ENCODE measurements at regions not wholly inside any gene's neighbourhood (a gene's known extent, or its start where the extent isn't known, plus 50 kb on each side); places are given as distances from the start of the nearest gene placed in this dataset.
"Not testable (repeated sequence)": the region's sequence is repeated elsewhere in the genome, so short reads cannot be mapped to it uniquely, and the experiment has no call there.

- DNase-seq (ENCODE audit: low spot score): no peak
These were observed 403.7 kb downstream of the STK39 start for GRCh38 chr2:167843657-167844056.

DNA sequence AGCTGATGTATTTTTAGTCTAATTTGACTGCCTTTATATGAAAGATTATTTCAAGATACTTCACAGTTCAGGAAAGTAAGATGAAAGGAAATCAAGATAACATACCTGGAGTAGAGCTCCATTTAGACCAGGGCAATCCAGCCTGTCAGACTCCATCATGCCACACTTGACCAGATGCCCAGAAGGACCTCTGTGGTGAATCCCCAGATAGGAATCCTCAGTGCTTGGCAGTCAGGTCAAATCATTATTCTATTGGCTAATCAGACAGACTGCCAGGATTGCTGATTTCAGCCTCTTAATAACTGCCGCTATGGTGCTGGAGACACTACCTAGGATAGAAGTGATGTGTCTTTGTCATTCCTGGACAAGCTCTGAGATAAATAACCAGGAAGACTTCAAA, 404.2 kb downstream of the STK39 start:
- no peak for DNase-seq (ENCODE audit: low spot score)

- no peak for DNase-seq (ENCODE audit: low spot score)
These were observed 405.3 kb downstream of the STK39 start for GRCh38 chr2:167842047-167842446.

DNA sequence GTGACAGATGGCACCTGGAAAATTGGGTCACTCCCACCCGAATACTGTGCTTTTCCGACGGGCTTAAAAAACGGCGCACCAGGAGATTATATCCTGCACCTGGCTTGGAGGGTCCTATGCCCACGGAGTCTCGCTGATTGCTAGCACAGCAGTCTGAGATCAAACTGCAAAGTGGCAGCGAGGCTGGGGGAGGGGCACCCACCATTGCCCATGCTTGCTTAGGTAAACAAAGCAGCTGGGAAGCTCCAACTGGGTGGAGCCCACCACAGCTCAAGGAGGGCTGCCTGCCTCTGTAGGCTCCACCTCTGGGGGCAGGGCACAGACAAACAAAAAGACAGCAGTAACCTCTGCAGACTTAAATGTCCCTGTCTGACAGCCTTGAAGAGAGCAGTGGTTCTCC, 412.1 kb downstream of the STK39 start:
- not testable (repeated sequence) for DNase-seq (ENCODE audit: low spot score)

DNA sequence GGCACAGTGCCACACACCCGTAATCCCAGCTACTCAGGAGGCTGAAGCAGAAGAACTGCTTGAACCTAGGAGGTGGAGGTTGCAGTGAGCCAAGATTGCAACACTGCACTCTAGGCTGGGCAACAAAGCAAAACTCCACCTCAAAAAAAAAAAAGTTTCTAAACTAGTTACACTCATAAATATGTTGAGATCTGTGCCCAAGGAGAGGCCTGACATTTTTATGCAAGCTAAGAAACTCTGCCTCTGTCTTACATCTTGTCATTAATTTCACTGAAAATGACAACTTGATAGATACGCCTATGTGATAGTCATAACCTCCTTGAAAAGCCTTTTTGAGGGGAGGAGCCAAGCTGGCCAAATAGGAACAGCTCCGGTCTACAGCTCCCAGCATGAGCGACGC, 412.7 kb downstream of the STK39 start:
- no peak for DNase-seq (ENCODE audit: low spot score)

GRCh38 chr2:167833294-167833693, 414.1 kb downstream of the STK39 start:
- DNase-seq (ENCODE audit: low spot score): no peak

DNA sequence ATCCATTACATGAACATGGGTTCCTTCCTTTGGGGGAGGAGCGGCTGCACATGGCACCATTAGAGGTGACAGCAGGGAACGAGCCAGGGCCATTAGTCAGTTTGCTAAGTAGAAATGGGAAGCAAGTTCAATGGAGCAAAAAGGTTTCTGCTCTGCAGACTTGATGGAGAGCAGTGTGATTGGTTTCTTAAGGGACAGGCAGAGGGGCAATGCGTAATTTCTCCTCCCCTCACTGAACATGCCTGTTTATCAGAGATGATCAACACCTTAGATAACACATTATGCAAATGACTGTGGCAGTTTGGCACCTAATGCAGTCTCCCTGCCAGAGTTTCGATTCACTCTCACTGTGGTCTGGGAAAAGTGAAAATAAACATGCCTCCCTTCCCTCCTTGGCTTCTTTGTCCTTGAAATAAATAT, 414.5 kb downstream of the STK39 start:
- DNase-seq (ENCODE audit: low spot score): no peak

GRCh38 chr2:167827352-167828097, 419.9 kb downstream of the STK39 start:
- DNase-seq (ENCODE audit: low spot score): no peak

- no peak for DNase-seq (ENCODE audit: low spot score)
These were observed 420.5 kb downstream of the STK39 start for GRCh38 chr2:167826906-167827305.

DNA sequence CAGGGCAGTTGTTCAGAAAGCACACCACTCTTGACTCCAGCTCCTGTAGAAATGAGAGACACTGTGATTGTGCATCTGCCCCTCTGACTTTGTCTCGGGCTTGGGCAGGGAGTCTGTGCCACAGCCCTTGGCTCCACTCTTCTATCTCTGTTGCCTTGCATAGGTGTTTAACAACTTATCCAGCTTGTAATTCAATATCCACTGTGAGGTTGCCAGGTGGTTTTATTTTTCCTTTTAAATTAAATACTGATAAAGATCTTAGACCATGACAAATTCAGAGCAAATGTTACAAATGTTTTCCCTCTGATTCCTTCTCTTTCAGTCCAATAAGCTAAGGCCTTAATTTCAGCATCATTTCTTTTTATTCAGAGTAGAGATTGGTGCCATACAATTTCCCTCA, 421.7 kb downstream of the STK39 start:
- DNase-seq (ENCODE audit: low spot score): no peak

DNA sequence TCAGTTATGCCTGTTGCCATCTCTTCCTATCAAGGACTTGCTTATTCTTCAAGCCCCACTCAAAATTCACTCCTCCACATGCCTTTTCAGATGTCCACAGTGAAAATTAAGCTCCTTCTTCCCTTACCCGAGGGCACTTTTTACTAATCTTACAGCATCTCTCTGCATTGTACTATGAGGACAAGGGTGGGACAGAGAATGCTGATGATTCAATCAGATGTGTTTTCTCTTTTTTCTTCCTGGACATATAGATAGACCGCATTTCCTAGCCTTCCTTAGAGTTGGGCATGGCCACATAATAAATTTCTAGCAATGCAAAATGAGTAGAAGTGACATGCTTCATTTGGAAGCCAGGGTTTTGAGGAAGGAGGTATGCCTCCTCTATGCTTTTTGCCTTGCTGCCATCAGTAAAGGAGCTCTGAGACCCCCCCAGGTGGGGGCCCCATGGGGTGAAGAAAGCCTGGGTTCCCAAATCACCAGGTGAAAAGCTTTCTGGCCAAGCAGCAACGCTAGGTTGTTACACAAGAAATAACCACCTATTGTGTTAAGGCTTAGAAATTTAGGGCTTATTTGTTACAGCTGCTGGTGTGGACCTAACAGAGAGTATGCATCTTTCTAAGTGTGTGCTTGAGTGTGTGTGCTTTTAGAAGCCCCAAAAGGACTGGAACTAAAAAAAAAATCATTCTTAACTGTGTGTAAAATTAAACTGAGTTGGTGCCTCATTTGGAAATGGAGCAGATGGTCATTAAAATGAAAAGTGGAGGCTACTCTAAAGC, 424.5 kb downstream of the STK39 start:
- no peak for DNase-seq (ENCODE audit: low spot score)

DNA sequence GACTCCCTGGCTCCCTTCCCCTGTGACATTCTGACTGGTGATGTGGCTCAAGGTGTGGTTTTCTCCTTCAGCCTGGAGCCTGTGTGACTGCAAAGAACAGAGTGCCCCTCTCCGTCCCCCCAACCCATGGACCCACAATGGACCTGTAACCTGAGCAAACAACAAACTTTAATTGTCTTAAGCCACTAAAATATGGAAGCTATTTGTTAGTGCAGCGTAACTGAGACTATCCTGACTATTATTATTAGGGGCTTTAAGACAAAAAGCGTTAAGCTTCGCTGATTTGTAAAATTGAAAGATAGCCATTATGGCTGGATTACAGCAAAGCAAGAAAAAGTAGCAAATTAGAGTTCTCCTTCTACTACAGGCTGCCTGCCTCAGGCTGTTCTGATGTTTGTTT, 426.9 kb downstream of the STK39 start:
- DNase-seq (ENCODE audit: low spot score): no peak

GRCh38 chr2:167818521-167818920, 428.9 kb downstream of the STK39 start:
- no peak for DNase-seq (ENCODE audit: low spot score)

GRCh38 chr2:167817908-167818307, 429.5 kb downstream of the STK39 start:
- DNase-seq (ENCODE audit: low spot score): no peak

- DNase-seq (ENCODE audit: low spot score): no peak
These were observed 430.0 kb downstream of the STK39 start for GRCh38 chr2:167817422-167817821.

DNA sequence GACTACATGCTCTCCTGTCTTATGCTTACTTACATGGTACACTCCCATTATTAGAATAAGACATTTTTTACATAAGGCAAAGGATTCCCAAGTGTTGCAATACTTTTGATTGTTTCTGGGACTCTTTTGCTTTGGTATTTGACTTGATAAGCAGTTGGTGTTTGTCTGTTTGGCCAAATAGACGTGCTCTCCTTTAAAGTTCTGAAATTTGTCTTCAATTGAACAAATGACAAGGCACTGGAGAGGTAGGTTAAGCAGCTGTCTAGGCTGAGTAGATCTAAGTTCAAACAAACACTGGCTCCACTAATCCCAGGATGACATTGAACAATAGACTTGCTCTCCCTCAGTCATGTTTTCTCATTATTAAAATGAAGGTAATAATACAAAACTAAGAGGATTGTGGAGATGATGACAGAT, 430.5 kb downstream of the STK39 start:
- no peak for DNase-seq (ENCODE audit: low spot score)

DNA sequence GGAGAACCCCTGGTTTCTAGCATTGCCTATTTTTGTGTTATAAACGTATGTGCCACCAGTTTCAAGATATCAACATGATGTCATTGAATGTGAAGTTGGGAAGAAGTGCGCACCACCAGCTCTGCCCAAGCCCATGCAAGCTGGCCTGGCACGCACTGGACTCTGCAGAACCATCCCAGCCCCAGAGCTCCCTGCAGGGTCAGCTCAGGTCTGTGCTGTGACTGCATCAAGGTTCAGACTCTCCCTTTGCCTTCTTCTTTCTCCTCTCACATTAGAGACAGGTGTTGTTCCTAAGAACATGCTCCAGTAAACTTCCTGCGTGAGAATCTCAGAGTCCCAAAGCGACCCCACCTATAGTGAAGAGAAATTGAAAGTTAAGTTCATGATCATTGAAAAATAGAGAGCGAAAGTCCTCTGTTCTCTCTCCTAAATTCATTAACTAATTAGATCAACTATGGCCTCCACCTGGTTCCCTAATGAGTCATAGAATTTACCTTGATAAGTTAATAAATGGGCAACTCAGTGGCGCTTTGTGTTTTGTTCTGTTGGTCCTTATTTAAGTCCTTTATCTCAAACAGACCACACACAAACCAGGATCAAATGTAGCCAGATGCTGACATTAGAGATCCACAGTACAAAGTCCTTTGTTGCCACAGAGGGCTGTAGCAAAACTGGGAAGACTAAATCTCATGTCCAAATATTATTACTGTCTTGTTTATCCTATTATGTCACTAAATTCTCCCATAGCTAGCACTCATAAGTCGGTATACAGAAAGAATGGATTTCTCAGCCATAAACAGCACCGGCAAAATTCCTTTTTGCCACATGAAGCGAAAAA, 432.3 kb downstream of the STK39 start:
- no peak for DNase-seq (ENCODE audit: low spot score)

- not testable (repeated sequence) for DNase-seq (ENCODE audit: low spot score)
These were observed 432.9 kb downstream of the STK39 start for GRCh38 chr2:167814482-167814880.

DNA sequence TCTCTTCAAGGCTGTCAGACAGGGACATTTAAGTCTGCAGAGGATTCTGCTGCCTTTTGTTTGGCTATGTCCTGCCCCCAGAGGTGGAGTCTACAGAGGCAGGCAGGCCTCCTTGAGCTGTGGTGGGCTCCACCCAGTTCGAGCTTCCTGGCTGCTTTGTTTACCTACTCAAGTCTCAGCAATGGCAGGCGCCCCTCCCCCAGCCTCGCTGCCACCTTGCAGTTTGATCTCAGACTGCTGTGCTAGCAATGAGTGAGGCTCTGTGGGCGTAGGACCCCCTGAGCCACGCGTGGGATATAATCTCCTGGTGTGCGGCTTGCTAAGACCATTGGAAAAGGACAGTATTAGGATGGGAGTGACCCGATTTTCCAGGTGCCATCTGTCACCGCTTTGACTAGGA, 437.6 kb downstream of the STK39 start:
- not testable (repeated sequence) for DNase-seq (ENCODE audit: low spot score)

DNA sequence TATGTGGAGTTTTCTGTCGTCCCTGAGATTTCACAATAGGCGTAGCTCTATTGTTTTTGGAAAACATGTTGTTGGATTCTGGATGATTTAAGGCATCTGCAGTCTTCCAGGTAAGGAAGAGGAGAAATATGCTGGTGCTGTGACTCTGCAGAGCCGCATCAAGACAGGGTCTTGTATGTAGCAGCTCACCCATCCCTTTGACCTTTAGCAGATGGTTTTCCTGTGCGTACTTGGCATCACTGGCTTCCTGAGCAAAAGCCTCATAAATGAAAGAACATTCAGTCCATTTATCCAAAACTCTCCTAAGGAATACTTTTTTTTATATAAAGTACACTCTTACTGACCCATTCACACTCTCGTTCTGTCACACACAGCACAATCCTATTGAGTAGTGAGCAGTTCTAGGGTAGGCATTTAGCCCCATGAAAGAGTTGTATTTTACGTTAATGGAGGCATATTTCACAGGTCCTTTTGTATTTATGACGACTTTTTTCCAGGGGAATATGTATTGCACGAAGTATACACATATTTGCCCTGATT, 443.9 kb downstream of the STK39 start:
- no peak for DNase-seq (ENCODE audit: low spot score)

- DNase-seq (ENCODE audit: low spot score): no peak
These were observed 452.7 kb downstream of the STK39 start for GRCh38 chr2:167794554-167795255.

DNA sequence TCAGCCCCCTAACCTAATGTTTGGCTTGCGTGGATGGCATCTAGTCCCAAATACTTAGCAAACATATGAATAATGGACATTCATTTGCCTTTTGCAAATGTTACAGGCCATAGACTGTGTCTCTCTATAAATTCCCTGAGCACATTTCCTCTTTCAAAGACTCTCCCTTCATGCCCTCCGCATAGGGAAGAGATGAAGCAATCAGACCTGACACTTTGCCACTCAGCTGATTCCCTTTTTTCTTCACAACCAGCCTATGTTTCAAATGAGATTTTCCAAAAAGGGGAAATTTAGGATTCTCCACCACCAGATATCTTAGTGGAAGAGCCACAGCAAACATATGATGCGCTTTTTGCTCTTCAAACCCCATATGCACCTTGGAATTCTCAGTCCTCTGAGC, 453.7 kb downstream of the STK39 start:
- DNase-seq (ENCODE audit: low spot score): no peak
